KBM-7 (cell line): ENCODE measurements at regions not wholly inside any gene's neighbourhood (a gene's known extent, or its start where the extent isn't known, plus 50 kb on each side); places are given as distances from the start of the nearest gene placed in this dataset.

Experiments
- DNase-seq: peaks from one replicate; pipeline ENCODE4 v3.0.0-alpha.2; 2015
- in situ Hi-C: fragments of 300-500 bp; cut with MboI; formaldehyde crosslinking; loops from 2 replicates; pipeline ENCODE4 v1.14.3; 2020; ENCODE audit warnings: low sequenced_read_pairs, low pct_unique_long_range_greater_than_20kb, mixed read lengths

- in situ Hi-C loops, result no loop called here
- no peak for DNase-seq
These were observed 254.1 kb downstream of the GLI2 start for GRCh38 chr2:120989512-120990441.

GRCh38 chr2:120990451-120990871, 254.8 kb downstream of the GLI2 start:
- DNase-seq, result no peak
- in situ Hi-C loops, result no loop called here

GRCh38 chr2:120991441-120991840, 255.8 kb downstream of the GLI2 start:
- in situ Hi-C loops, result no loop called here
- DNase-seq, result no peak

- in situ Hi-C loops, result no loop called here
- no peak for DNase-seq
These were observed 257.3 kb downstream of the GLI2 start for GRCh38 chr2:120992791-120993555.

GRCh38 chr2:120993661-120994060, 258.0 kb downstream of the GLI2 start:
- in situ Hi-C loops, result no loop called here
- DNase-seq, result no peak

- no peak for DNase-seq
- in situ Hi-C loops, result no loop called here
These were observed 258.8 kb downstream of the GLI2 start for GRCh38 chr2:120994301-120994995.

- DNase-seq, result no peak
- in situ Hi-C loops, result no loop called here
These were observed 259.5 kb downstream of the GLI2 start for GRCh38 chr2:120995152-120995551.

GRCh38 chr2:120995656-120996190, 260.1 kb downstream of the GLI2 start:
- DNase-seq, result no peak
- in situ Hi-C loops, result no loop called here

- in situ Hi-C loops, result no loop called here
- DNase-seq, result no peak
These were observed 263.9 kb downstream of the GLI2 start for GRCh38 chr2:120999377-121000097.

GRCh38 chr2:121000804-121001203, 265.1 kb downstream of the GLI2 start:
- no peak for DNase-seq
- in situ Hi-C loops, result no loop called here

GRCh38 chr2:121001641-121002040, 266.0 kb downstream of the GLI2 start:
- in situ Hi-C loops, result no loop called here
- DNase-seq, result no peak

- no peak for DNase-seq
- in situ Hi-C loops, result no loop called here
These were observed 266.9 kb downstream of the GLI2 start for GRCh38 chr2:121002597-121002996.

GRCh38 chr2:121003391-121003790, 267.7 kb downstream of the GLI2 start:
- DNase-seq, result no peak
- in situ Hi-C loops, result no loop called here

- no peak for DNase-seq
- in situ Hi-C loops, result no loop called here
These were observed 268.7 kb downstream of the GLI2 start for GRCh38 chr2:121004359-121004758.

GRCh38 chr2:121004950-121005349, 269.3 kb downstream of the GLI2 start:
- in situ Hi-C loops, result no loop called here
- no peak for DNase-seq

- DNase-seq, result no peak
- in situ Hi-C loops, result no loop called here
These were observed 269.8 kb downstream of the GLI2 start for GRCh38 chr2:121005453-121005852.

GRCh38 chr2:121006743-121007489, 271.2 kb downstream of the GLI2 start:
- in situ Hi-C loops, result no loop called here

GRCh38 chr2:121007490-121007853, 271.8 kb downstream of the GLI2 start:
- DNase-seq, result no peak
- in situ Hi-C loops, result no loop called here

More at GRCh38 chr2:121006743-121007489, 271.2 kb downstream of the GLI2 start:
- DNase-seq, result no peak
